Effector CD4-positive, alpha-beta T cell (primary cell): ENCODE measurements at regions not wholly inside any gene's neighbourhood (a gene's known extent, or its start where the extent isn't known, plus 50 kb on each side); places are given as distances from the start of the nearest gene placed in this dataset.
"Not testable (repeated sequence)": the region's sequence is repeated elsewhere in the genome, so short reads cannot be mapped to it uniquely, and the experiment has no call there.

ENCODE experiments used
- DNase-seq: peaks from one replicate; pipeline ENCODE4 v3.0.0-alpha.2; 2020

DNA sequence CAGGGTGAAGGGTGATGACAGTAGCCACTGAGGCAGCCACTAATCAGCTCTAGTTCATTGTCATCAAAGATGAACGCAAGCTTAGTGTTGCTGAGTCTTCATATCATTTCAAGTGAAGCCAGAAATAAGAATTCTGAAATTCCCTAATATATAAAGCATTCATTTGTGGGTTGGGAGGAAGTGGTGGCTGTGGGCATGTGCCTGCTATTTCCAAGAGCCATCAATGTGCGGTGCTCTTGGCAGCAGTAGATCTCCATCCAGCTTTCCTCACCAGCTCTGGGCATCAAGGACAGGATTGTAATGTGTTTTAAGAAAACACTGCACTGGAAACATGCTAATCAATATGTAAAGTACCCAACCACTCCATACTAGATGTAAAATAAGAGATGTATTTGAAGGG lies 202.5 kb upstream of the AHR start:
- no peak for DNase-seq

DNA sequence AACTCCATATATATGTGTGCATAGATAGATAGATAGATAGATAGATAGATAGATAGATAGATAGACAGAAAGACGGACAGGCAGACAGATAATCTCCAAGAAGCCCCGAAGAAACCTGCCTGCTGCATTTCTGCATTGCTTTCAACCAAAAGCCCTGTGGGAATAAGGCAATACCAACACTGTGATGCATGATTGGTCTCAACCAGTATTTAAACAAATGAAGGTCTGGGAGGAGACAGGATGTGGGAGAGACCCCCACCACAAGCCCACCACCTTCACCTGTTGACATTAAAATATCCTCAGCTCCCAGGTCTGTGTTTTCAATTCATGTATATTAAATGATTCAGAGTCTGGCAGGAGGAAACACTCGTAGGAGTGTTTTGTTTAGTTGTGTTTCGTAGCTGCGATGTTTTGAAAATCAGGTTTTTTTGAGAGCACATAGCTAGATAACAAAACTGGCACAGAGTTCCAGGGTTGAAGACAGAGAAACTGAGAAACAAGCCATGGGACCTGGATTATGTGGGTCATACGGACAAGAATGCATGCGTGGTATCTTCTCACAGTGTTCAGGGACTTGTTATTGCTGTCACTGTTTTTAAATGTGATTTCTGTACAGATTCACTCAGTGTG lies 200.7 kb upstream of the AHR start:
- DNase-seq, result no peak

DNA sequence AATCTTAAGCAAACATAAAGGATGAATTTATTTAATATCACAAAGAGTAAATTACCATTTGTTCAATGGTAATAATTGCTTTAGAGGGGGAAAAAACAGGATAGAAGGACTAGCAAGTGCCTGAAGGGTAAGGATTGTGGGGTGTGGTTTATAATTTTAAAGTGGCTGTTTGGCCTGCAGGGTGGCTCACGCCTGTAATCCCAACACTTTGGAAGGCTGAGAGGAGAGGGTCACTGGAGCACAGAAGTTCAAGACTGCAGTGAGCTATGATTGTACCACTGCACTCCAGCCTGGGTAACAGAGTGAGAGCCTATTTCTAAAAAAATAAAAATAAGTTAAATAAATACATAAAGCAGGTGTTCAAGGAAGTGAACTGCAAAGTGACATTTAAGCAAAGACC lies 199.9 kb upstream of the AHR start:
- no peak for DNase-seq

DNA sequence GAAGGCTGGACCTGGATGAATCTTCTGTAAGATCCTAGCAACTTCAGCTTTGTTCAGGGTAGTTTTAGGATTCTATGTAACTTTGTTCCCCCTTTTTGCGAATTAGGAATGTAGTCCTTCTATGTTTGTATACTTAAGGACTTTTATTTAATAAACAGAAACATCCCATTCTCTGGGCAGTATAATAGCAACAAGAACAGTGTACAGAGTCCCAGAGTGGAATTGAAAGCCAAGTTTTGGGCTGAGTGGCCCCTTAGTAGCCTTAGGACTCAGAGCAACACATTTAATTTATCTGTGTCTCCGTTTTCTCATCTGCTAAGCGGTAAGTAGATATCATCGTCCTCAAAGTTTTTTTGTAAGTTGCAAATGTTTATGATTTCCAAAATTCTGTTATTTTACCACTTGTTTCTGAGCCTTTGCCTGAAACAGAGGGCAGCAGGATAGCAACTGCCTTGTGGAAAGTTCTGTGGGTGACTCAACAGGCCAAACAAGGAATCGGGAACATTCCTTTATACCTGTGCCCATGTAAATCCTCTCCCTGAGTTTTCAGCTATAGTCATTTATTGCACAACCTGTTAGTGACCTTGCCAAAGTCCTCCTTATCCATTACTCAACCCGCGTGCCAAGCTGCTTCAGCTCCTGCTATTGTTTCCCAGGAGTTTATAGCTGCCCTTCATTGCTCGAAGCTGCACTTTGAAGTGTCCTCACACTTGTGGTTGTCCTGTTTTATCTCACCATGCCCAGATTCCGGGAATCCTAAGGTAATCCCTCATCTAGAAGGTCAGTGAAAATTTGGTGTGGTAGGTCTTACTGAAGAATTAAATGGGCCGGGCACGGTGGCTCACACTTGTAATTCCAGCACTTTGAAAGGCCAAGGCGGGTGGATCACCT lies 199.1 kb upstream of the AHR start:
- DNase-seq, result no peak

DNA sequence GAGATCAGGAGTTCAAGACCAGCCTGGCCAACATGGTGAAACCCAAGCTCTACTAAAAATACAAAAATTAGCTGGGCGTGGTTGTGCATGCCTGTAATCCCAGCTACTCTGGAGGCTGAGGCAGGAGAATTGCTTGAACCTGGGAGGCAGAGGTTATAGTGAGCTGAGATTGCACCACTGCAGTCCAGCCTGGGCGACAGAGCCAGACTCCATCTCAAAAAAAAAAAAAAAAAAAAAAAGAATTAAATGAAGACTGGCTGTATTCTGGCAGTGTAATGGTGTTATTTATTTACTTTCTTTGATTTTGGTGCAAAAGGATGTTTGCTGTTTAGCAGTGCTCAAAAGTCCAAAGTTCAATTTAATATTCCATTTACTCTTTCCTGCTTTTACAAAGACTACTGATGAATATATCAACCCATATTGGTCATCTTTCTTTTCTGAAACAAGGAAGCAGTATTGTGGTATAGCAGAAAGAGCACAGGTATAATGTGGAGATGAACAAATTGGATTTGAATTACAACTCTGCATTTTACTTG lies 198.4 kb upstream of the AHR start:
- DNase-seq, result not testable (repeated sequence)

DNA sequence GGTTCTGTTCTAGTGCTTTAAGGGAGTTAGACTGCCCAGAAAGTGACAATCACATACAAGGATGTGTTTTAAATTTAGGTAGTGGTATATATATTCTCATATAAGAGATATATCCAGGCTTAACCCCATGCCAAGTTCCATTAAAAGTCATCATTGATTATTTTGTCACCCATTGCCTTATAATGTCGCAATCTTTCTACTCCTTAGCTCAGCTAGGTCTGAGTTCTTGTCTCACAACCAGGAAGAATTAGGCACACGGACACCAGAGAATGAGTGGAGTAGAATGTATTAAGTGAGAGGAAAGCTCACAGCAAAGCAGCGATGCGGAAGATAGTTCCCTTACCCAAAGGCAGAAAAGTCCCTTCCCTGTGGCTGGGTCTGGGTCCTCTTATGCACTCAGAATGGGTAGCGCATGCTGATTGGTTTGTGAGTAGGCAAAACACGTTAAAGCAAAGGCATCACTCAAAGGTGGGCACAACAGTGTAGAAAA lies 197.2 kb upstream of the AHR start:
- no peak for DNase-seq

DNA sequence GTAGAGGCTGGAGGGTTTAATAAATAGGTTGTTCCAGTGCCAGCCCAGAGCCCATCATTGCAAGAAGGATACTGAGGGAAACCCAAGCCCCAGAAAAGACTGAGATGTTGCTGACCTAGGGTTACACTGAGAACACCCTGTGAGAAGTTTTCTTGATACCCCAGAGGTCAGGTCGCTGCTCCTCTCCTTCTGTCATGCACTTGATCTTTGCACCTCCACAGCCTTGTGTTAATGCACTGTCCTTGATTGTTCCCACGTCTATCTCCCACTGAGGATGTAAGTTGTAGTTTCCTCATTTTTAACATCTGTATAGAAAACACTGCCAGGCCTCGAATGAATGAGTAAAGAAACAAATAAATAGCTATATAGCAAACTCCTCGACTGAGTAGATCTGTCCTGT lies 195.3 kb upstream of the AHR start:
- DNase-seq, result no peak

DNA sequence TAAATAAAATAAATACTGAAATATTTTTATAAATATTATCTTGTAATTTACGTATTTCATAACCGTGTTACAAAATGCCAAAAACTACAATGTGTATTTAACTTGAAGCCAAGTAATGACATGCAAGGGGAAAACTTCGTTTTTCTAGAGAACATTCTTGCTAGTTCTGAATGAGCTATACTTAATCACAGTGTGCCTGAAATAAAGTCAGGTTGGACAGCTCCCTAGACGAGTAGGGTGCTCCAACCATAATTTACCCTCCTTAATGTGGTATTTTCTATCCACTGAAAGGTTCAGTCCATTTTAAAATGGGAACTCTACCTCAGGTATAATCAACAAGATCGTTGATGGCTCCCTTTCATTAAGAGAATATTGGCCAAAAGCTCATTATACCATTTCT lies 194.5 kb upstream of the AHR start:
- no peak for DNase-seq

DNA sequence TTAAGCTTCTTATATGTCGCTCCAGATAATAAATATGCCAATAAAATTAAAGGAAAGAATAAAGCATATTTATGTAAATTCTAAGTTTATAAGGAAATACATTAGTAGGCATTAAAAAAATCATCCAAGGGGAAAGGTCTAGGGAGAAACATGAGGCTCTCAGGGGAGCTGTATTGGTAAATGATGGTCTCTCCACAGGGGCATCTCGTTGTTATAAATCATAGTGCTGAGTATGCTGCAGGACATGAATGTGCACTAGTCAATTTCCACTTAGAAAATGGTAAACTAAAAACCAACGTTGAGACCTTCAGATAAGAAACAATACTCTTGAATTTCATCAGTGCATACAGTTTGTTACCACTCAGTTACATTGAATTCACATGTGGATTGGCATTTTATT lies 194.0 kb upstream of the AHR start:
- DNase-seq, result no peak

DNA sequence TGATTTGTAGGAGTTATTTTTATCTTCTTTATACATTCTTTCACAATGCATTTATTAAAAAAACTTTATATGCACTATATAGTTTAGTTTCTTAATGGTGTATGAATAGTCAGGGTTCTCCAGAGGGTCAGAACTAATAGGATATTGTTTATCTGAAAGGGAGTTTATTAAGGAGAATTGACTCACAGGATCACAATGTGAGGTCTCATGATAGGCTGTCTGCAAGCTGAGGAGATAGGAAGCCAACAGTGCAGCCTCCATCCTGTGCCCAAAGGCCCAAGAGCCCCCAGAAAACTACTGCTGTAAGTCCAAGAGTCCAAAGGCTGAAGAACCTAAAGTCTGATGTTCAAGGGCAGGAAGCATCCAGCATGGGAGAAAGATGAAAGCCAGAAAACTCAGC lies 192.8 kb upstream of the AHR start:
- no peak for DNase-seq

DNA sequence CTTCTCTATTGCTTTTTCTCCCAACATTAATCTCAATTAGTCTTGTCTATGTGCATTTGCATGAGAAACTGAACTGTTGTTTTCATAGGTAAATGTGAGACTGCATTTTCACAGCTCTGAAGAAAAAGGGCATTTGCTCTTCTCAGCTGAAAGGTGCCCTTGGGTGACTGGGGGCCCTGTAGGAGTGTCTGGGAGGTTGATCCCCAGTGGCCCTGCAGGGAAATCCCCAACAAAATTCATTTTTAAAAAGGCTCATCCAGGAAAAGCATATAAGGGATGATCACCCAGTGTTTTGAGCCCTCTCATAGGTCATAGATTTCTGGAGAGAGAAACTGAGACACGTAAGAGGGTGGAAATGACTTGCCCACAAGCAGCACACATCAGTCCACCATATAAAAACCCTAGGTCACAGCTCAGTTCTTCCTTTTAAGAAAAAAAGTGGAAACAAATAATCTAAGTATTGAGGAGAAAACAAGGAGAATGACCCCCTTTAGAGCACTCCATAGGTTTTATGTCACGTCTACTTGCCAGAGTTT lies 190.3 kb upstream of the AHR start:
- no peak for DNase-seq

DNA sequence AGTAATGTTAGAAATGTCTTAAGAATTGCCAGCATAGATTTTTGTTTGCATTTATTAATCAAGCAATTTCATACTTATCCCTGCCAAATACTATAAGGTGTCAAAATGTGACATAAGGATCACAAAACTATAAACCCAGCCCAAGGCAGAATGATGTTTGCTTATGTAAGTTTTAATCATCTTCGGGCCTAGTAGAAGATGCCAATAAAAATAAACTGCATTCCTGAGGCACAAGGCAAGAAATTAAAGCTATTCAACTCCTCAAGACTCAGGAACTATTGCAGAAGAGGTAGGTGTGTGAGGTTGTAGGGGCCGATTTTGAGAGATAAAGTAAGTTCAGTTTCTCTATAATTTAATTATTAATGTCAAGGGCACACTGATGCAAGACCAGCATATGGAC lies 189.4 kb upstream of the AHR start:
- DNase-seq, result no peak

DNA sequence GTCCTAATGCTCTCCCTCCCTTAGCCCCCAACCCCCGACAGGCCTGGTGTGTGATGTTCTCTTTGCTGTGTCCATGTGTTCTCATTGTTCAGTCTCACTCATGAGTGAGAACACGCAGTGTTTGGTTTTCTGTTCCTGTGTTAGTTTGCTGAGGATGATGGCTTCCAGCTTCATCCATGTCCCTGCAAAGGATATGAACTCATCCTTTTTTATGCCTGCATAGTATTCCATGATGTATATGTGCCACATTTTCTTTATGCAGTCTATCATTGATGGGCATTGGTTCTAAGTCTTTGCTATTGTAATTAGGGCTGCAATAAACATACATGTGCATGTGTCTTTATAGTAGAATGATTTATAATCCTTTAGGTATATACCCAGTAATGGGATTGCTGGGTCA lies 184.7 kb upstream of the AHR start:
- DNase-seq, result not testable (repeated sequence)

DNA sequence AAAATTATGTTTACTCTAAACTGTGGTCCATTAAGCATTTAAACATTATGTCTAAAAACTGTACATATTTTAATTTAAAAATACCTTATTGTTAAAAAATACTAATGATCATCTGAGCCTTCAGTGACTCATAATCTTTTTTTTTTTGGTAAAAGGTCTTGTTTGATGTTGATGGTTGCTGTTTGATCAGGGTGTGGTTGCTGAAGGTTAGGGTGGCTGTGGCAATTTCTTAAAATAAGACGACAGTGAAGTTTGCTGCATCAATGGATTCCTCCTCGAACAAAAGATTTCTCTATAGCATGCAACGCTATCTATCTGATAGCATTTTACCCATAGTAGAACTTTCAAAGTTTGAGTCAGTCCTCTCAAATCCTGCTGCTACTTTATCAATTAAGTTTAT lies 180.0 kb upstream of the AHR start:
- DNase-seq, result no peak

DNA sequence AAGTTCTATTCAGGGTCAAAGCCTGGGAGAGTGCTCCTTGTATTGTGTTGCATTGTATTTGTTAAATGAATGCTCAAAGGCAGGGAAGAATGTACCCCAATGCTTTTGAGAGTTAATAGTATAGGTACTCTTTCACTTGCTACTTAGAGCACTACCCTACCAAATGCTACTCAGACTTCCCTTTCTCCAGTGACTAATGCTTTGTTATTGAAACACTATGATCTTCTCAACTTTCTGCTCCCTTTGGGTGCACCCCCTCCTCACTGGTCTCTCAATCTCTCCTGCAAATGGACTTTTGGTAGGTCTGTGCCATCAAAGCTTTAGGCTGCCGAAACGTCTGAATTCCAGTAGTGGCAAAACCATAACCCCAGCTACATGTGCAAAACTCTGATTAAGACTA lies 177.7 kb upstream of the AHR start:
- no peak for DNase-seq

DNA sequence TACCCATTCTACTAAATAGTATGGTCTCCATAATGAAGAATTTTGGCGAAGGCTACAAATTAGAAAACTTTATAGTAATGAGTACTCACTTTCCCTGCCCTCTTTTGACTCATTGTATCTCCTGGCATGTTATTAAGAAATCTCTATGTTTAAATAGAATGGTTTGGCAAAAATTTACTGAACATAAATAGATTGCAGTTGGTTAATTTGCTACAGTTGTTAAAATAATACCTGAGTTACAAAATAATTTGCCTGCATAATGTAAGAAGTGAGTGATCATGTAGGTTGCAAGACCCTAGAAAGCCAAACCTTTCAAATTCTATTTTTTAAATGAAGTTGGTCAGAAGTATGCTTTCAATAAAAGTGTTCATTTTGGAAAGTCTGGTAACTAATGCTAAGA lies 176.8 kb upstream of the AHR start:
- no peak for DNase-seq

DNA sequence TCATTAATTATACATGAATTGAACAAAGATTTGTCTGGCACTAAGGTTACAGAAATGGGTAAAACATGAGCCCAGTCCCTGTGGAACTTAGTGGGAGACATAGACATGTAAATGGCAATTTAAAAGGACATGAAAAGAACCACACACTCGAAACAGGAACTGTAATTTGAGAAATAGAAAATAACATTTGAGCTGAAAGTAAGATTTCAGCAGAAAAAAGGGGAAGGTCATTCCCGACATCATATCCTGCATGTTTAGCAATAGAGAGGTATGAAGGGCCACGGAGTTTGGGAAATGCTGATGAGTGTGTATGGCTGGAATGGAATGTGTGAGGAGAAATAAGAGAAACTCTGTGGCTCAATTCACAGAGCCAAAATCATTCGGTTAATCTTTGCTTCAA lies 175.4 kb upstream of the AHR start:
- no peak for DNase-seq

DNA sequence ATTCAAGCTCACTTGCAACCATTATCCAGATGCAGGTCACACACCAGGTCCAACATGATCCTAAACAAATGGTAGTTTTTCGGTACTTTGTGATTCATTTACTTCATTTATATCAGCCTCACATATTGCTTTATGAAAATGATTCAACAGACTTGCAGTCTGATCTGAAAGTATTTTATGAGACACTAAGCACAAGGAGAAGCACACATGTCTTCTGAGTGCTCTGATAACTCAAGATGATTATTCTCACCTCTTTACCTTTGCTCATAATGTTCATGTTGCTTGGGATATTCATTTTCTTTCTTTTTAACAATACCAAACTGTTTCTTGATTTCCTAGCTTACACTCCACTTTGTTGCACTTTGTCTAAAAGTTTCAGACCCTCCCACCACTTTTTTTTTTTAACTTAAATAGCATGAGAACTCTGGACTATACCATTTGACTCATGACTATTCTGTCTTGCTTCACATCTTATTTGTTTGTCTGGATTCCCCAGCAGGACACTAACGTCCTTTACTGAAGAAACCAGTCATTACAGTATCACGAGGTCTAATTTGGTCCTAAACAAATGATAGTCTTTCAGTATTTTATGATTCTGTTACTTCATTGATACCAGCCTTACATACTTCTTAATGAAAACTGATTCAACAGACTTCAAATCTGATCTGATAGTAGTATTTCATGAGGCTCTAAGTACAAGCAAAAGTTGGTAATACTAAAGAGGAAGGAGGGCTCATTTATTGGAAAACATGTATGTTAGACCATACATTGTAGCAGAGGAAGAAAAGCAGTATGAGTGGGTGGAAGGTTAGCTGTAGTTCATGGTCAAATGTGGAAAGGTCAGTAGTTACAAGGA lies 171.8 kb upstream of the AHR start:
- no peak for DNase-seq

DNA sequence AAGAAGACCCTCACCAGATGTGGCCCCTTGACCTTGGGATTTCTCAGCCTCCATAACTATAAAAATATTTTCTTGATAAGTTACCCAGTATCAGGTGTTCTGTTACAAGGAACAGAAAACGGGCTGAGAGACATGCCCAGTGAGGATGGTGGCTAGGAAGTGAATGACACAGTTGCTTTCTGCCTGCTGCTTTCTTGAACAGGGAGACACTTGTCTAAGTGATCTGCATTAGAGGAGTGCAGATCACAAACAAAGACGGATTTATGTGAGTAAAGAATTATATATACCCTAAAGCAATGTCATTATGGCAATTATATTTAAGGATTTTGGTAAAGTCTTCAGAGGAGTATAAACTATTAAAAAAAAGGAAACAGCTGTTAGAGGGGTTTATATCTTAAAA lies 169.2 kb upstream of the AHR start:
- DNase-seq, result no peak

DNA sequence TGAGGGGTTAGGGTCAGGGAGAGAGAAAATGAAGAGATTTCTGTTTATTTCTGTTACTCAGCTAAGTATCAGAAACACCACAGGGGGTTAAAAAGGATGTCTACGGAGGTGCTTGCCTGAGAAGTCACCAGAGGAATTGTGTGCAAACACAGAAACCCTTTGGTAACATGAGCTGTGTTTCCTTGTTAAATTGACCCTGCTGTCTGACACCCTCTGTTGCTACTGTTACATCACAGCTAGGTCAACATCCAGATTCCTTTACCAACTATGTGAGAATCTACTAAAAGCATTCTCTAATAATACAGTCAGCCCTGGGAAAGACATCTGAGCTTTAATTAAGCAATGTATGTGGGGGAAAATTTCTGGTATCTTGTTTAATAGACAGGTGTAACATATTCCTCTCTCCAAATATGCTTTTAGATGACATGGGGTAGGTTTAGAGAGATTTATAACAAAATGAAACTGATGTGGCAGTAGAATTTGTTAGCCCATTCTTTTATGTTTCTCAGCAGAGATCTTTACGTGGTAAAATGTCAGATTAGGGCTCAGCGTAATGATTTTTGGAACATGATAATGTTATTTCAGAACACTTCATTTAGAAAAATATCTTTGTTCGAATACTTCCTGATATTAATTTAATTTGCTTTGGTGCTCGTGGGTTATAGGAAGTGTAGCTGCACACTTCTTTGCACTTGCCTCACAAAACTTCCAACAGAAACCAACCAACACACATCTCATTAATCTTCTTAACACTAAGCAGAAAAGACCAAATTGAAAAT lies 168.0 kb upstream of the AHR start:
- no peak for DNase-seq

DNA sequence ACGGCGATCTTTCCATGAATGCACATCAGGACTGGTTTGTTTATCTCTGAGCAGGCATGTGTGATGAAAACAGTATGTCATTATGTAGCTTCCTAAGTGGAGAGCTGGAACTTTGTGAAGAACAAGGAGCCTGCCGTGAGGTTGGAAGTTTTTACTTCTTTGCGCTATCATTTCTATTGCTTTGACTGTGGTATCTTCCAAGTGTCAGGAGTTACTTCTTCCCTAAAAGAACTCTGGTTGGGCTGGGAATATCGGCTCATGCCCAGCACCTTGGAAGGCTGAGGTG lies 167.4 kb upstream of the AHR start:
- no peak for DNase-seq

DNA sequence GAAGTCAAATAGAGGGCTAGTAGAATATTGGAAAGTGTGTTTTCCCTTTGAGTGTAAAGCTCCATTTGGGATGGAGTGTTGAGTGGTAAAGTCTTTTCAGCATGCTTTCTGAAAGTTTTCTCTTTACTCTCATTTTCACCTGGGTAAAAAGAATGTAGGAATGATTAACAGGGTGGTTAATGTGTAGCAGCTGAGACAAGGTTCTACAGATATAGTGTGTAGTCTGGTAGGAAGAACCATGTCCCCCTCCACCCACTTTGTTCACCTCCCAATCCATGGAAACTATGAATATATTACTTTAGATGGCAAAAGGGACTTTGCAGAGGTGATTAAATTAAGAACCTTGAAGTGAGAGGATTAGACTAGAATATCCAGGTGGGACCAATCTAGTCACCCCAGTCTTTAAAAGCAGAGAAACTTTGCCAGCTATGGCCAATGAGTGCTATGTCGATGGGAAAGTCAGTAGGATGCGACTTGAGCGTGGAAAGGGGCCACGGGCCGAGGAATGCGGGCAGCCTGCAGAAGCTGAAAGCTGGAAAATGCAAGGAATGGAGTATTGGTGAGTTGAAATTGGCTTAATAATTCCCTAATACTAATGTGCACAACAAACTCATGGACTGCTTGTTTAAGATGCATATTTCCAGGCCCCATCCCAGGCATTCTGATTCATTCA lies 166.3 kb upstream of the AHR start:
- no peak for DNase-seq
